H1 (cell line): ENCODE measurements at regions not wholly inside any gene's neighbourhood (a gene's known extent, or its start where the extent isn't known, plus 50 kb on each side); places are given as distances from the start of the nearest gene placed in this dataset.

Experiments used
- HDAC6 ChIP-seq: IDR thresholded peaks from one replicate; pipeline ENCODE4 v1.7.1; 2012; ENCODE audit warnings: low read depth, mild to moderate bottlenecking, inconsistent platforms, low read length, moderate library complexity
- POLR2A ChIP-seq, 2 experiments: IDR thresholded peaks; 1 replicate in 1 of 2; 2 replicates in 1 of 2; pipeline ENCODE4 v1.6.1; 2011; ENCODE audit warnings: low read depth in 2 of 2, low read length in 2 of 2, mild to moderate bottlenecking in 2 of 2; ENCODE audit errors: control extremely low read depth in 1 of 2
- SUZ12 ChIP-seq: fragments of 200-600 bp; sonication (generic); IDR thresholded peaks from 2 replicates; pipeline ENCODE4 v1.6.1; 2012; ENCODE audit warnings: mild to moderate bottlenecking, inconsistent platforms, low read length, moderate library complexity, mixed read lengths

DNA sequence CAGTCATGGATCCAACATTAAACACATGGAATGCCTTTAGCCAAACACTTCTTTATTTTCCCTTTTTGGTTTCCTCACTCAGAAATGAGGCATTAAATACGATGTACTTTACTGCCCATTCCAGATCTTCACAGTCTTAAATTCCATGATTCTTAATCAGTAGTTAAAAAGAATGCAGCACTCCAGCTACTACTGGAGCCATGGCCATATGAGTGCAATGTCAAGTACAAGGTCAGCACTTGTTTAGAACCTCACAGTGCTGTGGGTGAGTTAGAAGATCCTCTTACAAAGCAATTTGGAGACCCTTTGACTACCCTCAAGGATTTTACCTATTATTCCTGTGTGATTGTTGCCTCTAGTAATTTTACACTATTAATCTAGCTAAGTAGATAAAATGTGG is 550.3 kb upstream of the LRRTM1 start (continued):
- TF ChIP-seq HDAC6, result no peak
- no peak for TF ChIP-seq POLR2A (IDR thresholded peaks at IDR 0.05; ENCODE audit: control extremely low read depth in 1 of 2, low read depth in 2 of 2, low read length in 2 of 2)
- TF ChIP-seq SUZ12, result no peak
